HG02571 (cell line): ENCODE measurements at regions not wholly inside any gene's neighbourhood (a gene's known extent, or its start where the extent isn't known, plus 50 kb on each side); places are given as distances from the start of the nearest gene placed in this dataset.

ENCODE experiments used
- ATAC-seq: cut with Tn5 transposase; IDR thresholded peaks from one replicate; pipeline ENCODE4 v1.9.1; 2021; ENCODE audit warnings: mild to moderate bottlenecking, moderate library complexity; ENCODE audit not compliant: unreplicated experiment

DNA sequence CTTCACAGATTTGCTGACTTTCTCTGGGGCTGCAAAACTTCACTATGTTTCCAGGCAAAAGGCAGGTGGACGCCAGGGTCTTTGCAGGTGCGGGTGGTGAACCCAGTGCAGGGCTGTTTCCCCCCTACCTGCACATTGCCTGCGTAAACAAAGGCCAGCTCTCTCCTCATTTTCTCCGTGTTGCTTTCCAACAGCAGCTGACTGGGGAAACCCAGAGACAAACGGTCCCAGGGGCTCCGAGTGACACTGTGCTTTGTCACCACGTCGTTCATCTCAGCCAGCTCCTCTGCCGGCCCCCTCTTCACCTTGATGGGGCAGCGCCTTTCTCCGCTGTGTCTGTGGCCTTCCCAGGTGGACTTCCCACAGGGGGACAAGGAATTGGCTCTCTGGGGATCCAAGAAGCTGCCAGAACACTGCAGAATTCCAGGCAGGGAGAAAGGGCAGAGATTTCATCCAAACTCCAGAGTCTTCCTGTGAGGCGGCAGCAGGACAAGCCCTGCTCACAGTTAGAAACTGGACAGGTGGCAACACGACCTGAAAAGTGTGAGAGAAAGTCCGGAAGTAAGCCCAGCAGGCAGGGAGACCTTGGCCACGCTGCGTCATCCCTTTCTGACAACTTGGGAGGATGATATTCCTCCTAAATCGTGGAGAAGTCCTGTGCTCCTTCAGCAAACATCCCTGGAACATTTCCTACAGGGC is 1493.7 kb downstream of the TBC1D22A start:
- no peak for ATAC-seq

DNA sequence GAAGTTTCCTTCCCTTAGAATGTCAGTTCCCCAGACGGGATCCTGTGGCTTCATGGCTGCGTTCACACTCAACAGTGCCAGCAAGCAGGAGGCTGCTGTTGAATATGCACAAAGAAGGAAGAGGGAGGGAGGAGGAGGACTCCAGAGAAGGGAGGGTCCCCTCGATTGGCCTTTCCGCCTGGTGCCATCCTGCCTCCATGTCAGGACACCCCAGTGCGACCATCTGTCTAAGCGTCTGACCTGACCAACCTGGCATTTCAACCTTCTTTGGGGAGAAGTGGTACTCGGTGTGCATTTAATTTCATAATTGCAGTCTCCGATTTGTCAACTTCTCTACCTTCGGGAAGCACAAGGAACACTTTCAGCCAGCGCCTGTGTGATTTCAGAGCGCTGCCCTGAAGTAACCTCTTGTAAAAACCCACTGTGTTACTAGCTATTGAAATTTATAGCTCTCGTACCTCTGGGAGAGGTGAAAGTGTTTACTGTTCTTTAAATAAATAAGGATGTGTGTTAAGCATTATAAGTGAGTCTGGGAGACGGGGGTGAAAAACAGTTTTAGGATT is 1491.9 kb downstream of the TBC1D22A start:
- no peak for ATAC-seq

DNA sequence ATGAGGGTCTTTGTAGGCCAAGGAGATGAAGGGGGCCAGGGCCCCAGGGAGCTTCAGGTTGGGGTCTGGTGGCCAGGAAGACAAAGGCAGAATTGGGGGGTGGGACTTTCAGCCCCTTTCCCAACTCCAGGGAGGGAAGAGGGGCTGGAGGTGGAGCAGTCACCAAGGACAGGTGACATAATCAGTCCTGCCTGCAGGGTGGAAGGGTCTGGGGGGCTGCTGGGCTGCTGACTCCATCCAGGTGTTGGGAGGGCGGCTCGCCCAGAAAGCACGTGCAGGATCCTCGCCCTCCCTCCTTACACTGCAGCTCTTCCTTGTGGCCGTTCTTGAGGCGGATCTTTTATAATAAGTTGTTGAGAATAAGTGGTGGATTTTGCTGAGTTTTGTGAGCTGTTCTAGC is 1491.1 kb downstream of the TBC1D22A start:
- no peak for ATAC-seq

DNA sequence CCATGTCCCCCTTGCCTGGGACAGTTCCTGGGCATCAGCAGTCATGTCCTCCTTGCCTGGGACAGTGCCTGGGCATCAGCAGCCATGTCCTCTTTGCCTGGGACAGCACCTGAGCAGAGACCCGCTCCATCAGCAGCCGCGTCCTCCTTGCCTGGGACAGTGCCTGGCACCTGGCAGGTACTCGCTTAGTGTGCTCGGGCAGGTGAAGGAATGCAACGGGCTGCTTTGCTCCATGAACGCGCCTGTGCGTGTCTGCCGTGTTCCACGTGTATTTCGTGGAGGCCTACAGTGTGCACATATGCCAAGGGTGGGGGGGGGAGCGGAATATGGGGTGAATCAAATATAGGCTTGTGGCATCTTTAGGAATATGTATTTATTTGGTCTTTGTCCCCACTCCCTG is 1490.7 kb downstream of the TBC1D22A start:
- ATAC-seq = no peak

DNA sequence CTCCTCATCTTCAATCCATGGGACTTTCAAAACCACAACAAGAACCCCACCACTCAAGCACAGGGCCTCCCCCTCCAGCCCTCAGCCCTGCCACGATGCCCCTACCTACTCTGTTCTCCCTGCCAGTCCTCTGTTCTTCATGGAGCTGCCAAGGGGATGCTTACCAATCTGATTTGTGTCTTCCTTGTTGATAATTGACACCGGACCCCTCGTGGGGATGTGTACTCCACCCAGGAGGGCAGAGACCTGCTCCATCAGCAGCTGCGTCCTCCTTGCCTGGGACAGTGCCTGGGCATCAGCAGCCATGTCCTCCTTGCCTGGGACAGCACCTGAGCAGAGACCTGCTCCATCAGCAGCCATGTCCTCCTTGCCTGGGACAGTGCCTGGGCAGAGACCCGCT is 1489.2 kb downstream of the TBC1D22A start:
- no peak for ATAC-seq

DNA sequence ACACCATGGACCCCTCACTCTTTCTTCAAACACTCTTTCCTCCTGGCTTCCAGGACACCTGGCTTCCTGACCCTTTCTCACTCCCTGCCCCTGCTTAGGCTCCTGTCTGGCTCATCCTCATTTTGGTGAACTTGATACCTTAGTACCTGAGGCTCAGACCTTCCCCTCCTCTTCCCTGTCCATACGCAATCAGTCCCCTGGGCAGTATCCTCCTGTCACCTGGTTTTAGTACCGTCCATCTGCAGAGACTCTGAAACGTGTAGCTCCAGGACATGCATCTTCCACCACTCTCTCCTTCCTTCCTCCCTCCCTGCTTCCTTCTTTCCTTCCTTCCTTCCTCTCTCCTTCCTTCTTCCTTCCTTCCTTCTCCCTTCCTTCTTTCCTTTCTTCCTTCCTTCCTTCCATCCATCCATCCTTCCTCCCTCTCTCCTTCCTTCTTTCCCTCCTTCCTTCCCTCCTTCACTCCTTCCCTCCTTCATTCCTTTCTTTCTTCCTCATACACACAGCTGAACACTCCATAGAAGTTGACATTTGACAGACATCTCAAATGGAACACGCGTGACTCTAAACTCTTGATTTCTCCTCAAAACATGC is 1488.6 kb downstream of the TBC1D22A start:
- ATAC-seq = no peak

DNA sequence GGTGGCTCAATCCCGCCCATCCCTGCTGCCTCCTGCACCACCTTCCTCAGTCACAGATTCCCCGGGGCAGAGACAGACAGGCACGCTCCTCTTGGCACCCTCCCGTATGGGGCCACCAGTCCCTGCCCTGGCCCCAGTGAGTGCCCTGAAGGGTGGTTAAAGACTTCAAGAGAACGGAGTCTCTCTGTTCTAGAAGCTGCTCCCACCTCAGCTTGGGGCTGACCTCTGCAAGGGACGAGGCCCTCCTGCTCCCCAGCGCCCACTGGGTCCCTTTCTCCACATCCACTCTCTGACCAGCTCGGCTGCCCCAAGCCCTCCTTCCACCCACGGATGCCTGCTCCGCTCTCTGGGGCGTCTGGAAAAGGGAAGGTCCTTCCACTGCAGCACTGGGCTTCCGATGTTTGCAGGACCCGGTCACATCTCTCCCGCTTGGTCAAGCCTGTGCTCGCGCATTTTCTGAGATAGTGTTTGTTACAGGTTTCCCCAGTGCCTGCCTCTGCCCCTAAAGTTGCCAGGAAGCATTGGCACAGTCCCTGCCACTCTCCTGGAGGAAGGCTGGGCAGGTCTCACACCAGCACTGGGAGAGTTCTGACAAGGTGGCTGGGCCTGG is 1487.9 kb downstream of the TBC1D22A start:
- no peak for ATAC-seq

DNA sequence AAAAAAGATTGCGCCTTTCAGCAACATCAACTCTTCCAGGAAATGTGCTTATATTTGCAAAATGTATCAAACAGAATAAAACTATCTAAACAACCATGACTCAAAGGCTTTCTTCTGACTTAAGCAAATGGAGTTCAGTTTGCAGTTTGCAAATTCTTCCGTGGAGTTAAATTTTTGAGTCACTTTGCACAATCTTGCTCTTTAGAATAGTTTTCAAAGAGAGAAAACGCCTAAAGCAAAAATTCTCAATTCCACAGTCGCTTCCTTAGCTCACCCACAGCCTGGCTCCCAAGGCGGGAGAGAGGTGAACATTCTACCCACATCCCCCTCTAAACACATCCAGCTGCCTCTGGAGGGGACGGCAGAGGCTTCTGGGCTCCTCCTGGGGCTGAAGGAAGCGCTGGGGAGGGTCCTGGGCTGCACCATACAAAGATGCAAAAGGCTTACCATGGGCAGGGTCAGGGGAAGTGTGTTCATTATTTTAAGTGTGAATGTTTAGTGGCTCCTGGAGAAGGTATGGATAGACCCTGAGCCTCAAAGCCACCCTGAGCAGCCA is 1487.3 kb downstream of the TBC1D22A start:
- no peak for ATAC-seq

DNA sequence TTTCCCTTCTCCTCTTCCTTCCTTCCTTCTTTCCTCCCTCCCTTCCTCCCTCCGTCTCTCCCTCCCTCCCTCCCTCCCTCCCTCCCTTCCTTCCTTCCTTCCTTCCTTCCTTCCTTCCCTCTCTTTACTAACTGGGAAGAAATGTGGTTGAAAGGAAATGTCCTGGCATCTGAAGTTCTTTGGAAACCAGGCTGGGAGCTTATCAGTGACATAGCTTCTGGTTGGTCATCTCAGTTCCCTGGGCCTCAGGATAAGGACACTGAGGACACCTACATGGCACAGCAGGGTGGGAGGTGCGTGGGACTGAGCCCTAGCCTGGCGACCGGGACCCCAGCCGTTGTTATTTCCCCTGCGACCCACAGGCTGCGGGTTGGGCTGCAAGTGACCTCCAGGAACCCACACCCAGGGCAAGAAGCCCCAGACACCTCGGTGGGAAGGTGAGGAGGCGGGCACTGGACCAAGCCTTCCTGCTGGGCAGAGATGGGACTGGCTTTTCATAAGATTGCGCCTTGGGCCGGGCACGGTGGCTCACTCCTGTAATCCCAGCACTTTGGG is 1486.5 kb downstream of the TBC1D22A start:
- no peak for ATAC-seq

DNA sequence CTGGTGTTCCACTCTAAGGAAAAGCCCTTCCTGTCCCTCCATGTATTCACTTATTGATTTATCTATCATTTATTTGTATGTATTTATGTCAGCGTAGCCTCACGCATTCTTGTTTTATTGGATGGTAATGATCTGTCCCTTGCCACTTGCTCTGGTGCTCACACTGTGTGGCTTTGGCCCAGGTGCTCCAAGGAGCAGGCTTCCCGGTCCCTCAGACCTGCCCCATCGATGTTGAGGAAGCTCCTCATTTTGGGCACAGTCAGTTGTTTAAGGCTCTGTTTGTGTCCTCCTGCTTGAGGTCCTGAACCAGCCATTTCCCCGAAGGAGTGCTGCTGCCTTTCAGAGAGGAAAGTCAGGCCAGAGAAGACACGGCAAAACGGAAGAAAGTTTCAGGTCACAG is 1485.4 kb downstream of the TBC1D22A start:
- ATAC-seq = no peak

DNA sequence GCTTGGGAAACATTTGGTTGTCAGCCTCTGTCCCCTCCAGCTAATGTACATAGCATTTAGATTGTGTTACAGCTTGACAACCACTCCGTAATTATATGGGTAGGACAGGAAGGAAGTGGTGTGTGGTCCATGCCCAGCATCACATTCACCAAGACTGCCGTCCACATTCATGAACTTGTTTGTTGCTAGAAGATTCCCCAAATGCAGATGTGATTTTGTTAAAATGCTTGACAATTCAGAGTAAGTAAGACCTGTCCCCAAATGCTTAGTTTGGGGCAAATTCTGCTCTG is 1482.7 kb downstream of the TBC1D22A start:
- no peak for ATAC-seq

DNA sequence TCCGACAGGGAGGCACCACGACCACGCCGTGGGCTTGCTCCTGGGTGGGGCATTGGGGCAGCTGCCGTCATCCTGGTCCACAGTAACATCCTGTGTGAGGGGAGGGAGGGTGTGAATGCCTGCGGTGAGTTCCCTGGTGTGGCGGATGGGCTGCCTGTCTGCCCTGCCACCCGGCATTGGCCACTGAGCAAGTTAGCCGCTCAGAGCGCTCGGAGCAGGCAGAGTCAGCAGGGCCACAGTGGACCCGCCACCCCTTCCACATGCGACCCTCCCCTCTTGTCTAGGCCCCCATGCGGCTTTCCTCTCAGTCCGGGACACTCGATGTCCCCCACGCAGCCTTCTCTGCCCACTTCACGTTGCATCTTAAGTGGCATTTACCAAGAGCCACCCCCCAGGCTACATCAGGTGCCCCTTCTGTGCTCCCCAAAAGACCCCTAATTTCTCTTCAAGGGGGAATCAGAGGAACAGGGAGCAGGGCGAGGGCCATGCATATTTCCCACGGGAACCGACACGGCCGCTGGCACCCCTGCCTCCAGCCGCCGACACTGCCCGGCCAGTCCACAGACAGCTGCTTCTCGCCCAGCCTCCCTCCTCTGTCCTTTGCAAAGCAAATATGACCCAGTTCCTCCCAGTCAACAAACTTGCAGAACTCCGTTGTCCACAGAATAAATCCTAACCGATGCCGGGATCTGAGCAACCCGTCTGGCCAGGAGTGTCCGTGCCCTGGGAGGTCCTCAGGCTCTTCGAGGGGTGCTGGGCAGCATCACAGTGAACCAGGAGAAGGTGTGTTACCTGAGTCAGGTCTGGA is 1482.1 kb downstream of the TBC1D22A start:
- ATAC-seq = no peak

DNA sequence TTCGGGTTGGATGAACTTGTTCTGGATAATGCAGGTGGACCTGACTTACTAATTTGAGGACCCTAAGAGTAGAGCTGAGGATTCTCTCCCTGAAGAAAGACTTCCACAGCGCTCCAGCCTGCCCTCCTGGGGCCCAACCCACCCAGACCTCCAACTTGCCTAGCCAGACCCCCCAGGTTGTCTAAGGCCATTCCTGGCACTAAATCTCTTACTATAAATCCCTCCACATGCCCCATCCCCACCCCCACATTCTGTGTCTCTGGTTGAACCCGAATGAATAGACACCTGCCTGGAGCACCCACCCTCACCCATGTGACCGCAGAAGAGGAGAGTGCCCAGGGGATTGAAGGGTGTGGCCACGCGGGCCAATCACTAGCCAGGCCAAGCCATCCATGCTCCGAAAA is 1480.0 kb downstream of the TBC1D22A start:
- ATAC-seq = no peak

DNA sequence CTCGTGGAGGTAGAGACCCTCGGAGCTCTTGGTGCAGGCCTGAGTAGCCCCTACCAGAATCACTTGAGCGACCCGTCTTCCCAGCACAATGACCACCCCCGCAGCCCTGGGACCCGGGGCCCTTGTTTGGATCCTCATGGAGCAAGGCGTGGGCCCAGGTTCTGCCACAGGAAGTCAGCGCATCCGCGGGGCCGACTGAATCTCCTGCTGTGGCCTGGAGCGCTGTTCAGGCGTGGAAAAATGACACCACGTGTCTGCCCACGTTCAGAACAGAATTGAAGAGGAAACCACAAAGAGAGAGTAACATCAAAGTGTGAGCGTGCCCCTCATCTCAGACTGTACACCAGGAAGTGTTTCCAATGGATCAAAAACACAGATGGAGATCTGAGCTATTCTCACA is 1479.2 kb downstream of the TBC1D22A start:
- ATAC-seq = no peak

DNA sequence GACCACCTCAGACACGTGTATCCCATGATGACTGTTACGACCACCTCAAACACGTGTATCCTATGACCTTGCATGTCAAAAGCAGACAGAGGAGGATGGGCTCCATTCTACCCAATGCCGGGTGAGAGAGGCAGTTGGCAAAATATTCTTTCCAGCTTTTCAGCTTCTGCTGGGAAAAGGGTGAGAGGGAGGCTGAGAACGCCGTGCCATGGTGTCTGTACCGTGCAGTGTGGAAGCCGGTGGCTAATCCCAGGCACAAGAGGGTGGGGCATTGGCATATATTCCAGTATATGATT is 1478.4 kb downstream of the TBC1D22A start:
- no peak for ATAC-seq

DNA sequence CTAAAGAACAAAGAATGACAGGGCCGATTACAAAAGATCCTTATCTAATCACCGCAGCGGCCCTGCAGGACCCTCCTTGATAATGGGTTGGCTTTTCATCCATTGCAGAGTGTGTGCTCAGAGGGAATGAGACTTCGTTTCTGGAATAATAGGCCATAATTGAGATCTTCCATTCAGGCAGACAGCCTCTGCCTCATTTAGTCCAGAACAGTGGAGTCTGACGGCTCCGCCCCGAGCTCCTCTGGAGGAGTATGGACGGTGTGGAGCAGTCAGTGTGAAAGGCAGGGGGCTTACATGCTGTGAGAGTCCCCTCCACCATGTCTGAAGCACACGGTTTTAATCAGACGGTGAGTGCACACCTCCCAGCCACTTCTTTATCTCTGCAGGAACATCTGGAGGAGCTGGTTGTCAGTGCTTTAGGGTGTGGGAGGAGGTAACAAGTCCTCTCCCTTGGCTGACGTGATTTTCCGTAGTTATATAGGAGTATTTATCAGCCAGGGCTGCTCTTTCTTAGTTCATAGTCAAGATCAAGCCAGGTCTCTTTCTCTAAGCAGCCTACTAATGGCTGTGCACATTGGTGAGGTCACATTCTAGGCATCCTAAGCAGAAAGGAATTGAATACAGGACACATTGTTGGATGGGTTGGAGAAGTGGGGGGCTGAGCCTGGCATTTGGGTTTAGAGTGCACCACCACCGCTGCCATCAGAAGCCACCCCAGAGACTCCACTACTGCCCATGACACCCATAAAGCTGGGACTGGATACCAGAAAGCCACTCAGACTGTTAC is 1477.9 kb downstream of the TBC1D22A start:
- ATAC-seq = no peak

DNA sequence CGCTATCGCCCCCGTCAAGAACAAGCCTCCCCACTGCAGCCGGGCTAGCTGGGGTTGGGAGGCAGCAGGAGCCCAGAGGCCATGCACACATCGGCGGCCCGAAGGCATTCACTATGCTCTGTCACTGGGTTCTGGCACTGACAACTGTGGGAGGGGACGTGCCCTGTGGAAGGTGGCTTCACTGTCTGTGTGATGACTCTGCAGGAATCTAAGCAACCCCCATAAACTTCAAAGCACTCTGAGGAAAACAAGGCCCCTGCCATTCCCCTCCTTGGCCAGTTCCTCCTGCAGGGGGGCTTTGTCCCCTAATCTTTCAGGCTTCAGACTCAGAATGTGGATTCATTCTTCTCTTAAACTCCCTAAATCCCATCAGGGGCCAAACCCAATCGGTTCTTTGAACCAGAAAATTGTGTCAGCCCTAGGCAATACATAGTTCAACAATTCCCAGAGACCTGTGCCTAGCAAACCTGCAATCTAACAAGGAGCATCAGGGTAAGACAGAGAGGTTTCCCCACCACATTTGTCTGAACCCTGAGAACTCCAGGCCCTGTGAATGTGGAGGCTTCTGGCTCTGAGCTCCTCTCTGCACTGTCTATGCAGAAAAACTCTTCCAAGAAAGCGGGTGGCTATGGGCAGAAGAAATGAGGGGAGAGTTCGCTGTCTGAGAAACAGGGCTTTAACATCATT is 1477.2 kb downstream of the TBC1D22A start:
- ATAC-seq = no peak

DNA sequence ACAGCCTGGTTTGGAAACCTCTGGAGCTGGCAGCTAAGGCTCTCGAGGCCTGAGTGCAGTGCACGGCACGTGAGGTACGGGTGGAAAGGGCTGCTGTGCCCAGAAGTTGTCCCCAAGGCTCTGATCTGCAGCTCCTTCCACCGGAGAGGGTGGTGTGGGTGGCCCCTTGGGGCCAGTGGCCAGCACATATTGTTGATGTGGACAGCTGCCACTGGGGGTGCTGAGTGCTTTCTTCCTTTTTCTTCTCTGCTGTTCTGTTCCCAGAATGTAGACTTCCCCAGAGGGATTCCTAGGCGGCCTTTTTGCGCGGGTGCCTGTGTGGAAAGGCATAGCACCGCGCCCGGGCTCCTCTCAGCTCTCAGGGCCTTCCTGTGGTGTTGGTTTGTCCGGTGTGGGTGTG is 1476.5 kb downstream of the TBC1D22A start:
- ATAC-seq = no peak

DNA sequence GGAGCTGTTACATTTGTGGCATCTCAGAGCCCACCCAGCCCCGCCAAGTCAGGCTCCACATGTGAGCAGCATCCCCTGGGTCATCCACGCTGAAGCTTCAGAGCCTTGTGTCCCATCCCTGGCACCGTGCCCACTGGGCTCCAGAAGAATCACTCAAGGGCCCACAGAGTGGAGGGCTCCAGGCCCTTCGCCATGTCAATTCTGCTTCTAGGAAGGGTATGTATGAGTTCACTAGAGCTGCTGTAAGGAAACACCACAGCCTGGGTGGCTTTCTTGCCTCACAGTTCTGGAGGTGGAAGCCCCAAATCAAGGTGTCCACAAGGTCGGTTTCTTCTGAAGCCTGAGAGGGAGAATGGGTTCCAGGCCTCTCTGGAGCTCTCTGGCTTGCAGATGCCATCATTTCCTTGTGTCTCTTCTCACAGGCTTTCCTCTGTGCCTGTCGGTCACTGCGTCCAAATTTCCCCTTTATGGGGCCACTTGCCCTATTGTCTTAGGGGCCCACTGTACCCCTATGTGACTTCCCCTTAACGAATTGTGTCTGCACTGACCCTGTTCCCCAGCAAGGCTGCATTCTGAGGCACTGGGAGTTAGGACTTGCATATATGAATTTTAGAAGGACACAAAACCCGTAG is 1476.0 kb downstream of the TBC1D22A start:
- no peak for ATAC-seq
